IMR-90 (cell line): ENCODE measurements at regions not wholly inside any gene's neighbourhood (a gene's known extent, or its start where the extent isn't known, plus 50 kb on each side); places are given as distances from the start of the nearest gene placed in this dataset.

Experiments
- ATAC-seq: fragments of 200-7000 bp; cut with Tn5 transposase; 2 replicates; pipeline ENCODE4 v1.9.1; 2020; ENCODE audit warnings: low read depth, mild to moderate bottlenecking, moderate library complexity
- BruUV-seq: library from RNA; stranded (reverse); fragments of 400-500 nt; replicated peaks from 2 replicates; lab custom pipeline; 2021; lab: Mats Ljungman, UMichigan
- CTCF ChIA-PET: fragments of 300-600 bp; formaldehyde crosslinking; extraction: SDS; loops from one replicate; lab custom pipeline; 2021; ENCODE audit warnings: antibody characterized with exemption; lab: Yijun Ruan, JAX
- POLR2A ChIA-PET: fragments of 300-600 bp; sonication (Branson Sonifier 250); formaldehyde crosslinking; loops from one replicate; lab custom pipeline; 2022; ENCODE audit warnings: antibody characterized with exemption; ENCODE audit not compliant: unreplicated experiment; lab: Charles Lee
- DNase-seq: peaks from one replicate; pipeline ENCODE4 v3.0.0; 2013
- H2AFZ ChIP-seq: replicated peaks from 2 replicates; pipeline ENCODE3; 2013; ENCODE audit warnings: low read length, mild to moderate bottlenecking; ENCODE audit not compliant: poor library complexity
- H2AK5ac ChIP-seq: 2 replicates; pipeline ENCODE4 v1.6.1; 2013; ENCODE audit warnings: low read depth, low read length, inconsistent platforms
- H2AK9ac ChIP-seq: replicated peaks from 2 replicates; pipeline ENCODE3; 2013; ENCODE audit warnings: mild to moderate bottlenecking, low read depth, low read length, moderate library complexity; ENCODE audit not compliant: poor library complexity
- H2BK120ac ChIP-seq: 2 replicates; pipeline ENCODE4 v1.6.1; 2013; ENCODE audit warnings: low read depth, low read length, inconsistent platforms
- H2BK15ac ChIP-seq: 3 replicates; pipeline ENCODE4 v1.6.1; 2013; ENCODE audit warnings: low read depth, low read length, inconsistent platforms
- H2BK20ac ChIP-seq: 2 replicates; pipeline ENCODE4 v1.6.1; 2013; ENCODE audit warnings: low read depth, mild to moderate bottlenecking, inconsistent platforms, low read length, moderate library complexity
- H2BK5ac ChIP-seq: 2 replicates; pipeline ENCODE4 v1.6.1; 2013; ENCODE audit warnings: mild to moderate bottlenecking, low read depth, low read length, inconsistent platforms; ENCODE audit not compliant: poor library complexity, severe bottlenecking
- H3K14ac ChIP-seq: replicated peaks from 2 replicates; pipeline ENCODE4 v1.6.1; 2013; ENCODE audit warnings: low read depth, low read length, inconsistent platforms
- H3K18ac ChIP-seq: 2 replicates; pipeline ENCODE4 v1.6.1; 2013; ENCODE audit warnings: low read depth, low read length, control low read depth
- H3K23ac ChIP-seq: 2 replicates; pipeline ENCODE4 v1.6.1; 2013; ENCODE audit warnings: low read depth, low read length, inconsistent platforms
- H3K27ac ChIP-seq: 2 replicates; pipeline ENCODE4 v1.5.1; 2013; ENCODE audit warnings: mild to moderate bottlenecking, control low read depth, low read length; ENCODE audit not compliant: insufficient read depth
- H3K27me3 ChIP-seq: 2 replicates; pipeline ENCODE4 v1.6.1; 2013; ENCODE audit warnings: low read length; ENCODE audit not compliant: control insufficient read depth, insufficient read depth
- H3K36me3 ChIP-seq: 2 replicates; pipeline ENCODE4 v1.6.1; 2013; ENCODE audit warnings: low read length, mixed read lengths; ENCODE audit not compliant: control insufficient read depth, insufficient read depth
- H3K4ac ChIP-seq: 2 replicates; pipeline ENCODE4 v1.6.1; 2013; ENCODE audit warnings: low read depth, low read length, inconsistent platforms
- H3K4me1 ChIP-seq: 2 replicates; pipeline ENCODE4 v1.6.1; 2013; ENCODE audit warnings: low read length, mixed read lengths; ENCODE audit not compliant: control insufficient read depth, insufficient read depth
- H3K4me2 ChIP-seq: 2 replicates; pipeline ENCODE4 v1.6.1; 2013; ENCODE audit warnings: low read depth, mild to moderate bottlenecking, control low read depth, low read length, moderate library complexity
- H3K4me3 ChIP-seq: 2 replicates; pipeline ENCODE4 v1.5.1; 2013; ENCODE audit warnings: low read depth, mild to moderate bottlenecking, control low read depth, low read length, moderate library complexity; ENCODE audit not compliant: insufficient read depth
- H3K56ac ChIP-seq: 2 replicates; pipeline ENCODE4 v1.6.1; 2013; ENCODE audit warnings: low read length, inconsistent platforms; ENCODE audit not compliant: insufficient read depth; ENCODE audit errors: extremely low read depth
- H3K79me1 ChIP-seq, 2 experiments: 2 replicates each; pipeline ENCODE4 v1.6.1; 2013; ENCODE audit warnings: low read length in 2 of 2, inconsistent platforms in 1 of 2, low read depth in 1 of 2
- H3K9ac ChIP-seq: 2 replicates; pipeline ENCODE4 v1.6.1; 2013; ENCODE audit warnings: low read depth, low read length, control low read depth
- H3K9me1 ChIP-seq: 2 replicates; pipeline ENCODE4 v1.6.1; 2013; ENCODE audit warnings: low read length, inconsistent platforms; ENCODE audit not compliant: insufficient read depth
- H3K9me3 ChIP-seq: 2 replicates; pipeline ENCODE4 v1.6.1; 2013; ENCODE audit warnings: low read length; ENCODE audit not compliant: control insufficient read depth, insufficient read depth
- H4K20me1 ChIP-seq: 2 replicates; pipeline ENCODE4 v1.6.1; 2013; ENCODE audit warnings: low read length, inconsistent platforms; ENCODE audit not compliant: insufficient read depth
- H4K5ac ChIP-seq: 2 replicates; pipeline ENCODE4 v1.6.1; 2013; ENCODE audit warnings: mild to moderate bottlenecking, low read depth, low read length, control low read depth
- H4K8ac ChIP-seq, 2 experiments: 2 replicates each; pipeline ENCODE4 v1.6.1; 2013; ENCODE audit warnings: low read depth in 2 of 2, low read length in 2 of 2, control low read depth in 1 of 2, inconsistent platforms in 1 of 2
- H4K91ac ChIP-seq: 2 replicates; pipeline ENCODE4 v1.6.1; 2013; ENCODE audit warnings: low read depth, low read length, inconsistent platforms; ENCODE audit not compliant: insufficient read depth
- BHLHE40 ChIP-seq: fragments of 150-350 bp; IDR thresholded peaks from 2 replicates; pipeline ENCODE4 v1.6.1; 2016; ENCODE audit warnings: mild to moderate bottlenecking, low read depth, low read length
- CEBPB ChIP-seq: IDR thresholded peaks from 2 replicates; pipeline ENCODE4 v1.6.1; 2012; ENCODE audit warnings: low read depth, low read length, improper control_type of control experiment
- CHD1 ChIP-seq: IDR thresholded peaks from 2 replicates; pipeline ENCODE4 v1.6.1; 2012; ENCODE audit warnings: low read depth, low read length, improper control_type of control experiment
- CTCF ChIP-seq: conservative IDR thresholded peaks from 2 replicates; pipeline ENCODE4 v1.5.1; 2012; ENCODE audit warnings: mild to moderate bottlenecking, low read depth, low read length, improper control_type of control experiment
- ELK1 ChIP-seq: fragments of 150-350 bp; IDR thresholded peaks from 2 replicates; pipeline ENCODE4 v1.6.1; 2016; ENCODE audit warnings: low read depth, mild to moderate bottlenecking, low read length, moderate library complexity, borderline replicate concordance
- FOS ChIP-seq: fragments of 150-350 bp; IDR thresholded peaks from 2 replicates; pipeline ENCODE4 v1.6.1; 2016; ENCODE audit warnings: low read depth, low read length
- MAFK ChIP-seq: IDR thresholded peaks from 2 replicates; pipeline ENCODE4 v1.6.1; 2012; ENCODE audit warnings: low read depth, low read length, improper control_type of control experiment
- MAZ ChIP-seq: IDR thresholded peaks from 2 replicates; pipeline ENCODE4 v1.6.1; 2012; ENCODE audit warnings: low read depth, mild to moderate bottlenecking, low read length, improper control_type of control experiment, moderate library complexity, borderline replicate concordance
- MXI1 ChIP-seq: IDR thresholded peaks from 2 replicates; pipeline ENCODE4 v1.6.1; 2012; ENCODE audit warnings: low read depth, mild to moderate bottlenecking, low read length, moderate library complexity, borderline replicate concordance
- NFE2L2 ChIP-seq: fragments of 150-350 bp; IDR thresholded peaks from 2 replicates; pipeline ENCODE4 v1.6.1; 2016; ENCODE audit warnings: low read depth, mild to moderate bottlenecking, low read length
- POLR2A ChIP-seq: IDR thresholded peaks from 2 replicates; pipeline ENCODE4 v1.6.1; 2012; ENCODE audit warnings: mild to moderate bottlenecking, low read depth, low read length
- RAD21 ChIP-seq: IDR thresholded peaks from 2 replicates; pipeline ENCODE4 v1.6.1; 2012; ENCODE audit warnings: low read length, improper control_type of control experiment
- RCOR1 ChIP-seq: IDR thresholded peaks from 2 replicates; pipeline ENCODE4 v1.6.1; 2012; ENCODE audit warnings: mild to moderate bottlenecking, low read length, improper control_type of control experiment; ENCODE audit not compliant: insufficient replicate concordance
- RFX5 ChIP-seq: IDR thresholded peaks from 2 replicates; pipeline ENCODE4 v1.8.0; 2012; ENCODE audit warnings: low read depth, mild to moderate bottlenecking, low read length, moderate library complexity
- SMC3 ChIP-seq: fragments of 150-350 bp; IDR thresholded peaks from 2 replicates; pipeline ENCODE4 v1.6.1; 2016; ENCODE audit warnings: low read depth, mild to moderate bottlenecking, antibody characterized with exemption, low read length, moderate library complexity
- USF2 ChIP-seq: fragments of 150-350 bp; IDR thresholded peaks from 2 replicates; pipeline ENCODE4 v1.6.1; 2017; ENCODE audit warnings: mild to moderate bottlenecking, antibody characterized with exemption, low read length, low read depth
- WGBS, 2 experiments: methylation state at CpG; one replicate each; pipeline versions ENCODE4 v1.1.5 to v1.1.7; 2013; ENCODE audit warnings: missing lambda C conversion rate in 2 of 2; ENCODE audit not compliant: insufficient read length in 1 of 2; ENCODE audit errors: extremely low coverage in 2 of 2; 5-methylcytosine and 5-hydroxymethylcytosine counted together
- dilution Hi-C: fragments of 300-500 bp; cut with HindIII; formaldehyde crosslinking; loops from one replicate; pipeline ENCODE4 v1.14.3; 2018; ENCODE audit warnings: low sequenced_read_pairs; ENCODE audit not compliant: unreplicated experiment
- in situ Hi-C: fragments of 300-500 bp; cut with MboI; formaldehyde crosslinking; loops from 3 replicates; pipeline ENCODE4 v1.14.3; 2019; ENCODE audit warnings: low sequenced_read_pairs, inconsistent platforms, mixed read lengths
- intact Hi-C: fragments of 100-400 bp; cut with micrococcal nuclease; formaldehyde crosslinking; loops from 2 replicates; pipeline ENCODE4 v1.10.0; 2022

- no peaks in the 10 kb centered on the region for H3K9me1 ChIP-seq
- H3K18ac ChIP-seq = no peak overlapping the region
- H3K14ac ChIP-seq = no peak overlapping the region
- intact Hi-C loops = no loop called here
- no peak overlapping the region for H3K4ac ChIP-seq
- H2BK5ac ChIP-seq = no peak overlapping the region
- ATAC-seq (no peak), DNase-seq (no peak)
- no peak overlapping the region for H3K27ac ChIP-seq
- H3K27me3 ChIP-seq = no peaks in the 10 kb centered on the region
- in situ Hi-C loops = no loop called here
- H4K5ac ChIP-seq = no peak overlapping the region
- no peaks in the 10 kb centered on the region for H3K79me1 ChIP-seq
- no peak overlapping the region for H3K56ac ChIP-seq
- H3K36me3 ChIP-seq = no peaks in the 10 kb centered on the region
- H3K4me1 ChIP-seq = no peaks in the 10 kb centered on the region
- no peak overlapping the region for H3K9ac ChIP-seq
- H3K23ac ChIP-seq = no peak overlapping the region
- H2AFZ ChIP-seq = no peak overlapping the region
- no peak overlapping the region for H3K4me3 ChIP-seq
- no peak overlapping the region for H2AK5ac ChIP-seq
- dilution Hi-C loops = no loop called here
- no peak overlapping the region for H2BK20ac ChIP-seq
- no peaks in the 10 kb centered on the region for H4K20me1 ChIP-seq
- no TSS peak for BruUV-seq
- no peak overlapping the region for H2AK9ac ChIP-seq
- CTCF ChIA-PET = no interaction called here
- 100% methylated on average over 1 of the region's 5 CpGs; no CpG with 5 or more reads in 1 of the 2 experiments for WGBS, 2 experiments
- TF ChIP-seq SMC3 = no peak
- TF ChIP-seq ELK1 = no peak
- no peak for TF ChIP-seq MXI1
- no peak for TF ChIP-seq USF2
- no peak for TF ChIP-seq MAFK
- no peak for TF ChIP-seq MAZ
- TF ChIP-seq RAD21 = no peak
- no peak for TF ChIP-seq BHLHE40
- TF ChIP-seq POLR2A = no peak
- TF ChIP-seq NFE2L2 = no peak
- no peak for TF ChIP-seq CEBPB
- no peak for TF ChIP-seq CHD1
- no peak for TF ChIP-seq RFX5
- TF ChIP-seq RCOR1 = no peak
- TF ChIP-seq CTCF = no peak
- no peak for TF ChIP-seq FOS
- H3K4me2 ChIP-seq = no peak overlapping the region
- no peak overlapping the region for H2BK15ac ChIP-seq
- POLR2A ChIA-PET = no interaction called here
- H4K91ac ChIP-seq = no peak overlapping the region
- no peak overlapping the region for H4K8ac ChIP-seq
- H2BK120ac ChIP-seq = no peak overlapping the region
- H3K9me3 ChIP-seq = no peaks in the 10 kb centered on the region
Observed at GRCh38 chr18:29629493-29630036, 1413.0 kb downstream of the DSC3 start.
